GM13976 (cell line): ENCODE measurements at regions not wholly inside any gene's neighbourhood (a gene's known extent, or its start where the extent isn't known, plus 50 kb on each side); places are given as distances from the start of the nearest gene placed in this dataset.

ENCODE experiments used
- DNase-seq: peaks from one replicate; pipeline ENCODE4 v3.0.0; 2012; ENCODE audit warnings: low spot score
- CTCF ChIP-seq: IDR thresholded peaks from 2 replicates; pipeline ENCODE4 v1.5.1; 2012; ENCODE audit warnings: borderline replicate concordance, mild to moderate bottlenecking; ENCODE audit not compliant: insufficient read depth; ENCODE audit errors: extremely low read depth, missing control alignments, control extremely low read depth
- in situ Hi-C: fragments of 300-500 bp; cut with MboI; formaldehyde crosslinking; loops from one replicate; pipeline ENCODE4 v1.12.0; 2022; ENCODE audit warnings: low sequenced_read_pairs, mixed read lengths, inconsistent platforms; ENCODE audit not compliant: unreplicated experiment

- no peak for DNase-seq
- TF ChIP-seq CTCF: no peak
- in situ Hi-C loops: no loop called here
These were observed 521.5 kb upstream of the PPP2R3A start for GRCh38 chr3:135444058-135444457.

- no peak for TF ChIP-seq CTCF
- DNase-seq: no peak
- in situ Hi-C loops: no loop called here
These were observed 518.0 kb upstream of the PPP2R3A start for GRCh38 chr3:135447483-135447882.

- DNase-seq: no peak
- TF ChIP-seq CTCF: no peak
- in situ Hi-C loops: no loop called here
These were observed 517.0 kb upstream of the PPP2R3A start for GRCh38 chr3:135448520-135448919.

GRCh38 chr3:135449046-135449445 lies 516.5 kb upstream of the PPP2R3A start:
- no peak for DNase-seq
- in situ Hi-C loops: no loop called here
- no peak for TF ChIP-seq CTCF

GRCh38 chr3:135451037-135451785 lies 514.3 kb upstream of the PPP2R3A start:
- DNase-seq: no peak
- TF ChIP-seq CTCF: no peak
- in situ Hi-C loops: no loop called here

GRCh38 chr3:135452881-135453280 lies 512.6 kb upstream of the PPP2R3A start:
- no peak for TF ChIP-seq CTCF
- in situ Hi-C loops: no loop called here
- DNase-seq: no peak

GRCh38 chr3:135453326-135453725 lies 512.2 kb upstream of the PPP2R3A start:
- TF ChIP-seq CTCF: no peak
- DNase-seq: no peak
- in situ Hi-C loops: no loop called here
